HUES64 (cell line): ENCODE measurements at regions not wholly inside any gene's neighbourhood (a gene's known extent, or its start where the extent isn't known, plus 50 kb on each side); places are given as distances from the start of the nearest gene placed in this dataset.
A peak's percentile ranks its signal among the peaks of the same experiment; 100 is the strongest.

ENCODE experiments used
- H3K27ac ChIP-seq: 2 replicates; pipeline ENCODE4 v1.7.0; 2013; ENCODE audit warnings: low read depth, low read length, inconsistent platforms
- H3K27me3 ChIP-seq: 2 replicates; pipeline ENCODE4 v1.6.1; 2013; ENCODE audit warnings: mild to moderate bottlenecking, low read length; ENCODE audit not compliant: insufficient read depth
- H3K36me3 ChIP-seq: 2 replicates; pipeline ENCODE4 v1.6.1; 2013; ENCODE audit warnings: mild to moderate bottlenecking, low read length; ENCODE audit not compliant: insufficient read depth
- H3K4me1 ChIP-seq: 2 replicates; pipeline ENCODE4 v1.6.1; 2013; ENCODE audit warnings: mild to moderate bottlenecking, low read length, moderate library complexity; ENCODE audit not compliant: insufficient read depth
- H3K4me3 ChIP-seq: 2 replicates; pipeline ENCODE4 v1.5.1; 2013; ENCODE audit warnings: mild to moderate bottlenecking, low read length, moderate library complexity
- H3K9ac ChIP-seq: 2 replicates; pipeline ENCODE4 v1.6.1; 2013; ENCODE audit warnings: mild to moderate bottlenecking, low read depth, low read length
- H3K9me3 ChIP-seq: 2 replicates; pipeline ENCODE4 v1.6.1; 2013; ENCODE audit warnings: low read depth, low read length; ENCODE audit not compliant: insufficient read depth
- WGBS: fragments of 150-250, 120-280 bp; methylation state at CpG from one replicate; pipeline ENCODE4 v1.1.7; 2013; ENCODE audit warnings: missing lambda C conversion rate; 5-methylcytosine and 5-hydroxymethylcytosine counted together

DNA sequence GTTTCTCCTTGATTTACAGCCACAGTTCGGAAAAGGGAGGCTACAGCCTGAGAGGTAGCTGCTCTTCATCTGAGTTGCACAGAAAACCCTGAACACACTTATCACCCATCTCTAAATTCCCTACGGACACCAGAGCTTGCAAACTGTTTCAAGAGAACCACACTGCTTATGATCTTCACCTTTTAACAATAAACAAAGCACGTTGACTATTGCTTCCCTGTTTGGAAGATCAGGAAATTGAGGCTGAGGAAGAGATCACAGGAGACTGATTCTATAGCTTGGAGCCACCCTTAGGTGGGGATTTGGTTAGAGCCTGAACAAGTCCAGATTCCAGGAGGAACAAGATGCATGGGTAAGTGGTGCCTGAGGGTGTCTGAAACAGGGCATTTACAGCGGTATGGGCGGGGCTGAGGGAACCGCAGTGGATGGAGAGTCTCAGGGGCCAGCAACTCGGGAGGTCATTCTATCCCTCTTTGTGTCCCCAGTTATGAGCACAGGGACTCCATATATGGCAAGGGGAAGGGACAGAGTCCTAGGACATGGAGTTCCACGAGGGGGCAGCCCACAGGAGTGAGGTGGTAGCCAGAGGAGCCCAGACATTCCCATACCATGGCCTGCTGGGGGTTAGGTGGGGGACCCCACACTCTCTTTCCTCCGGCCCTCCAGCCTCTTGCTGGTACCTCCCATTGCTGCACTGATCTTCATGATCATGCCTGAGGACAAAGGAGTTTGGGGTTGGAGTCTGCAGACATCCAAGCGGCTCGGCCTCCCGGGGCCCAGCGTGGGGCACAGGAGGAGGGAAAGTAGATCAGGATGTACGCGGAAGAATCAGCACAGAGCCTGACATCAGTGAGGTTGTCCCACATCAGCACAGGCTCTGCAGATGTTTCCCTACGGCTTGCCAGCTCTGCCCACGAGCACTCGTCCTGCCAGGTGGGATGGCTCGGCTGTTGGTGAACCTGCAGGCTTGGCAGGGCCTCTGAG is 162.3 kb upstream of the ZNF536 start:
- no peak overlapping the region for H3K9ac ChIP-seq
- WGBS = 86% methylated on average over 19 of the region's 19 CpGs
- H3K4me3 ChIP-seq = no peak overlapping the region
- H3K27ac ChIP-seq = no peak overlapping the region
- 0 out of 2 replicates have a peak, but pooled peaks cover 4% of the 10 kb centered on the region for H3K4me1 ChIP-seq
- H3K27me3 ChIP-seq = no peaks in the 10 kb centered on the region
- no peaks in the 10 kb centered on the region for H3K9me3 ChIP-seq
- no peaks in the 10 kb centered on the region for H3K36me3 ChIP-seq

- 0 out of 2 replicates have a peak, but pooled peaks cover 5% of the 10 kb centered on the region for H3K4me1 ChIP-seq
- no peak overlapping the region for H3K9ac ChIP-seq
- H3K27me3 ChIP-seq = no peaks in the 10 kb centered on the region
- no peaks in the 10 kb centered on the region for H3K9me3 ChIP-seq
- 87% methylated on average over 12 of the region's 12 CpGs for WGBS
- no peak overlapping the region for H3K27ac ChIP-seq
- H3K36me3 ChIP-seq = no peaks in the 10 kb centered on the region
- H3K4me3 ChIP-seq = no peak overlapping the region
Observed at GRCh38 chr19:30212574-30212973, 159.6 kb upstream of the ZNF536 start.

DNA sequence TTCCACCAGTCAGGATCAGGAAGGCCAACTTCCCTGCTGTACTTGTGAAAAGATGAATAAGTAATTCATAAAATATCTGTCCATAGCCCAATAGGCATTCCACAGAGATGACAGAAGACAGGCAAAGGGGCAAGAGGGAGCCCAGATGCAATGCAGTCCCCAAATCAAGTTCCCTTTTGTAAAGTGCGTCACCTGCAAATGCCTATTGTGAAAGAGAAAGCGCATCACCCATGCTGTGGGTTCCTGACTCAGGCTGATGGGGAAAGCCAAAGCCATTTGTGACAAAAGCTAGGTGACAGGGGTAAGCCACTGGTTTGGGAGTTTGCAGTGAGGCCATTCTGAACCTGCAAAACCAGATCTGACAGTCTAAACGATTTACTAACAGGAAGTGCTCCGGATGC is 157.5 kb upstream of the ZNF536 start:
- Histone ChIP-seq H3K27me3 (no peaks in the 10 kb centered on the region), H3K27ac (no peak overlapping the region), H3K4me3 (no peak overlapping the region), H3K4me1 (0 out of 2 replicates have a peak, but pooled peaks cover 5% of the 10 kb centered on the region), H3K9ac (no peak overlapping the region), H3K36me3 (no peaks in the 10 kb centered on the region), H3K9me3 (no peaks in the 10 kb centered on the region)
- 70% methylated on average over 4 of the region's 4 CpGs for WGBS

DNA sequence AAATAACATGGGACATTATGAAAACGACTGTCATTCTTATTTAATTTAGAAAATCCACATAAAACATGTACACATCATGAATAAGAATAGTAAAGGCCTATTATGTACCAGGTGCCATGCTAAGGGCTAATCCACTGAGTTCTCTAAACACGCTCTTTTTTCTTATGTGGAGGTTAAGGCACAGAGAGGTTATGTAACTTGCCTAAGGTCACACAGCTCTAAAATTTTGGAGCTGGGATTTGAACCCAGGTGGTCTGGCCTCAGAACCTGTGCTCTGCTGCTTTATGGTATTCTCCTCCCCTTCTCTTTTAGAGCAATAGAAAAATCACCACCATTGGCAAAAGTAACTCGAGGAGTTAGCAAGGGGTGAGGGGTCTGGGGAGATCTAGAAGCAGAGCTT is 156.9 kb upstream of the ZNF536 start:
- 98% methylated on average over 2 of the region's 3 CpGs for WGBS
- Histone ChIP-seq H3K27ac (no peak overlapping the region), H3K27me3 (no peaks in the 10 kb centered on the region), H3K9me3 (no peaks in the 10 kb centered on the region), H3K36me3 (no peaks in the 10 kb centered on the region), H3K4me1 (0 out of 2 replicates have a peak, but pooled peaks cover 5% of the 10 kb centered on the region), H3K9ac (no peak overlapping the region), H3K4me3 (no peak overlapping the region)

DNA sequence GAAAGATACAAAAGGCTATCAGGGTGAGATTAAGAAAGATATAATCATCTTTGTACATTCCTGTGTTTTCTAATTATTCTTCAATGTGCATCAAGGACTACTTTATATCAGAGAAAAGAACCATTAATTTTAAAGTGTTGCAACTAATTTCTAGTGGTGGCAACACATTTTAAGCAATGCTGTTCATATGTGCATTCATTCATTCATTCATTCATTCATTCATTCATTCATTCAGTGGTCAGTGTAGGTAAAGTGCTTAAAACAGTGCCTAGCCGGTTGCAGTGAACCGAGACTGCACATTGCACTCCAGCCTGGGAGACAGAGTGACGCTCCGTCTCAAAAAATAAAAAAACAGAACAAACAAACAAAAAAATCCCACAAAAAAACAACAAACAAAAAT is 155.7 kb upstream of the ZNF536 start:
- H3K9ac ChIP-seq = no peak overlapping the region
- H3K36me3 ChIP-seq = no peaks in the 10 kb centered on the region
- 92% methylated on average over 4 of the region's 4 CpGs for WGBS
- H3K27me3 ChIP-seq = peaks cover 9% of the 10 kb centered on the region
- H3K27ac ChIP-seq = no peak overlapping the region
- 0 out of 2 replicates have a peak, but pooled peaks cover 5% of the 10 kb centered on the region for H3K4me1 ChIP-seq
- H3K9me3 ChIP-seq = no peaks in the 10 kb centered on the region
- no peak overlapping the region for H3K4me3 ChIP-seq

DNA sequence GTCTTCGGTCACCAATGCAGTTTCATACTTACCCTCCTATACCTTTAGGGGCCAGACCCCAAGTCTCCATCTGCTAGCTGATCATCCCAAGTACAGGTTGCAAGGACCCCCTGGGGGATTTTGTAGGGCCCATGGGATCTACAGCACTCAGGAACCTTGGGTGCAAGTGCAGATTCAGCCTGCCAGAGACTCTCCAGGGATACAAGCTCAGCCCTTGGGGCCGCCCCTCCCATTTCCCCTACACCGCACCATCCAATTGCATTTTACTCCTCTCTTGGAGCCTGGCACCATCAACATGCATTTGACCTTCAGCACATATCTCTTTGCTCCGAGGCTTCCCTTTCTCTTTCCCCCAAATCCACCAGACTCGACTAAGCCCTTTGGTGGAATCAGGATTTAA is 154.7 kb upstream of the ZNF536 start:
- Histone ChIP-seq H3K27me3 (peaks cover 19% of the 10 kb centered on the region), H3K4me1 (0 out of 2 replicates have a peak, but pooled peaks cover 5% of the 10 kb centered on the region), H3K4me3 (no peak overlapping the region), H3K9me3 (no peaks in the 10 kb centered on the region), H3K27ac (no peak overlapping the region), H3K9ac (no peak overlapping the region), H3K36me3 (no peaks in the 10 kb centered on the region)
- 89% methylated on average over 5 of the region's 5 CpGs for WGBS

DNA sequence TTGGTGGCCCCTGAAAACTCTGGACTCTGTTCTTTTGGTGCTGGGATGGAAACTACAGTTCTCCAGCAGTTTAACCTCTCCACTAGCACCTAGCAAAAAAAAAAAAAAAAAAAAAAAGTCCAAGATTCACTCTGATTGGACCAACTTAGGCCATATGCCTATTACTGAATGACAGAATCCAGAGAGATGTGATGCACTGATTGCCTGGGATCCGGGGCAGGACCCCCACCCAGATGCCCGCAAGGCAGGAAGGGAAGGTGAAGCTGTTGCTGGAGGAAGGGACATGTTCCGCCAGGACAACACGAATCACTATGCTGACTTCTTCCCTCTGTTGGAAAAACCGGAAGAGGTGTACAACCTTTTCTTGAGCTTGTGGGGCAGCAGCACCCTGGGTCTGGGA is 152.5 kb upstream of the ZNF536 start:
- 83% methylated on average over 5 of the region's 5 CpGs for WGBS
- Histone ChIP-seq H3K4me3 (no peak overlapping the region), H3K9me3 (no peaks in the 10 kb centered on the region), H3K9ac (no peak overlapping the region), H3K4me1 (peaks cover 19% of the 10 kb centered on the region), H3K36me3 (no peaks in the 10 kb centered on the region), H3K27ac (no peak overlapping the region), H3K27me3 (peaks cover 41% of the 10 kb centered on the region)

- H3K27me3 ChIP-seq = peaks cover 55% of the 10 kb centered on the region
- 89% methylated on average over 6 of the region's 6 CpGs for WGBS
- H3K4me1 ChIP-seq = peaks cover 22% of the 10 kb centered on the region
- H3K9me3 ChIP-seq = no peaks in the 10 kb centered on the region
- H3K36me3 ChIP-seq = no peaks in the 10 kb centered on the region
- H3K9ac ChIP-seq = no peak overlapping the region
- no peak overlapping the region for H3K27ac ChIP-seq
- no peak overlapping the region for H3K4me3 ChIP-seq
Observed at GRCh38 chr19:30221176-30221575, 151.0 kb upstream of the ZNF536 start.

- no peak overlapping the region for H3K27ac ChIP-seq
- no peak overlapping the region for H3K9ac ChIP-seq
- peaks cover 25% of the 10 kb centered on the region for H3K4me1 ChIP-seq
- WGBS = 4% methylated on average over 39 of the region's 39 CpGs
- no peaks in the 10 kb centered on the region for H3K36me3 ChIP-seq
- no peaks in the 10 kb centered on the region for H3K9me3 ChIP-seq
- peak overlapping the region; percentile 49 for H3K4me3 ChIP-seq
- H3K27me3 ChIP-seq = peaks cover 68% of the 10 kb centered on the region
Observed at GRCh38 chr19:30222428-30222873, 149.7 kb upstream of the ZNF536 start.

DNA sequence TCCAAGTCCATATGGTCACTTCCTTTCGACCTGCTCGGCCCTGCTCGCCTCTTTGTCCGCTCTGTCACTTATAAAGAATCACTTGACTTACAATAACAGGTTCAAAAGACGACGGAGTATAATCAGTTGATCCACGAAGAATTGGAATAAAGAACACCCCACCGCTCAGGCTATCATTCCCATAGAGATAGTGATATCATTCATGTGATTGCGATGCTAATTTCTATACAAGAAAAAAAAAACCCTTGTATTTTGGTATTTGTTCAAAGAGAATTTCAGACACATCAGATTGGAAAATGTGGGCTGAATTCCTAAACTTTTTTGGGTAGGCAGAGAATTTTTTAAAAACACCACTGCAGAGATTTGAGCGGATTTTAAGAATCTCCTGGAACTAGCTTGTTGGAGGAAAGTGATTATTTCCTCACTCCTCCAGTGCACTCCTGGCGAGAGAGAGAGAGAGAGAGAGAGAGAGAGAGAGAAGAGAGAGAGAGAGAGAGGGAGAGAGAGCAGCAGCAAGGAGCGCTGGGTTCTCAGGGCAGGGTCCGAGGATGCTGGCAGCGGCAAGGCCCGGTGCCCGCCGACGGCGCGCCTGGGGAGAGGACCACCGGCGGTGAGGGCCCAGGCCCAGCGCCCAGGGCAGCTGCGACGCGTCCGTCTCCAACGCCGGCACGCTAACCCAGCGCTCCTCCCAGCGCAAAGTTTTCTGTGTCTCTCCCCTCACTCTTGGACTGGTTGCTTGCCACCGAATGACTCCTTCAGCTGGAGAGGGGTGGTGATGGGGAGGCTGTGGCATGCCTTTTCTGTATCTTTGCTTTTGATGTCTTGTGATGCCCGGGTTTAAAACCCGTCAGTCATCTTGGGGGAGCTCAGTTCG is 149.0 kb upstream of the ZNF536 start:
- Histone ChIP-seq H3K9ac (no peak overlapping the region), H3K36me3 (no peaks in the 10 kb centered on the region), H3K4me1 (peaks cover 25% of the 10 kb centered on the region), H3K4me3 (peak overlapping the region; percentile 49), H3K9me3 (no peaks in the 10 kb centered on the region), H3K27ac (no peak overlapping the region), H3K27me3 (peaks cover 75% of the 10 kb centered on the region)
- whole genome bisulfite sequencing = 3% methylated on average over 31 of the region's 36 CpGs
